ENCODE measurements at regions not wholly inside any gene's neighbourhood (a gene's known extent, or its start where the extent isn't known, plus 50 kb on each side); places are given as distances from the start of the nearest gene placed in this dataset.

DNA sequence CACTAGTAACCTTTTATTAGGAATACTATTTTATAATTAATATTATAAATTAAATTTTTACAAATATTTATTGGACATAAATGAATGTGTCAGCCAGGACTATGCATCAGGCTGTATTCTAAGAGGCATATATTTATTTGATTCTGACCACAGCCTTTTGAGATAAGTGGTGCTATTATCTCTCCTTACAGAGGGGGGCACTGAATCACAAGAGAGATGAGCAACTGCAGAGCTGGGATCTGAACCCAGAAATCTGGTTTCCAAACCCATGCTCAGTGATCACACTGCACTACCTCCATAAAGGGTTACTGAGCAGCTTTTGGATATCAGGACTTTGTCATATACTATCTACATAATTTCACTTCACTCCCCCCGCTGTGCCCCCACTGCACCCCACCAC is 322.0 kb downstream of the TMA16 start:
- TF ChIP-seq, protein P1, sequence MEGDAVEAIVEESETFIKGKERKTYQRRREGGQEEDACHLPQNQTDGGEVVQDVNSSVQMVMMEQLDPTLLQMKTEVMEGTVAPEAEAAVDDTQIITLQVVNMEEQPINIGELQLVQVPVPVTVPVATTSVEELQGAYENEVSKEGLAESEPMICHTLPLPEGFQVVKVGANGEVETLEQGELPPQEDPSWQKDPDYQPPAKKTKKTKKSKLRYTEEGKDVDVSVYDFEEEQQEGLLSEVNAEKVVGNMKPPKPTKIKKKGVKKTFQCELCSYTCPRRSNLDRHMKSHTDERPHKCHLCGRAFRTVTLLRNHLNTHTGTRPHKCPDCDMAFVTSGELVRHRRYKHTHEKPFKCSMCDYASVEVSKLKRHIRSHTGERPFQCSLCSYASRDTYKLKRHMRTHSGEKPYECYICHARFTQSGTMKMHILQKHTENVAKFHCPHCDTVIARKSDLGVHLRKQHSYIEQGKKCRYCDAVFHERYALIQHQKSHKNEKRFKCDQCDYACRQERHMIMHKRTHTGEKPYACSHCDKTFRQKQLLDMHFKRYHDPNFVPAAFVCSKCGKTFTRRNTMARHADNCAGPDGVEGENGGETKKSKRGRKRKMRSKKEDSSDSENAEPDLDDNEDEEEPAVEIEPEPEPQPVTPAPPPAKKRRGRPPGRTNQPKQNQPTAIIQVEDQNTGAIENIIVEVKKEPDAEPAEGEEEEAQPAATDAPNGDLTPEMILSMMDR (IDR thresholded peaks at IDR 0.05; ENCODE audit: low read depth, low read length, missing control alignments) = no peak
- H3K4me3 ChIP-seq (replicated peaks; ENCODE audit: low read depth, low read length) = no peak overlapping the region
- DNase-seq (ENCODE audit: extremely low read depth, low read depth) = no peak

GRCh38 chr4:163818673-163819072 is 324.2 kb downstream of the TMA16 start:
- no peak for DNase-seq (ENCODE audit: extremely low read depth, low read depth)
- TF ChIP-seq, protein P1 (IDR thresholded peaks at IDR 0.05; ENCODE audit: low read depth, low read length, missing control alignments) = no peak
- no peak overlapping the region for H3K4me3 ChIP-seq (replicated peaks; ENCODE audit: low read depth, low read length)

GRCh38 chr4:163833669-163834068 is 339.2 kb downstream of the TMA16 start:
- DNase-seq (ENCODE audit: extremely low read depth, low read depth) = no peak
- no peak overlapping the region for H3K4me3 ChIP-seq (replicated peaks; ENCODE audit: low read depth, low read length)
- TF ChIP-seq, protein P1 (IDR thresholded peaks at IDR 0.05; ENCODE audit: low read depth, low read length, missing control alignments) = no peak

DNA sequence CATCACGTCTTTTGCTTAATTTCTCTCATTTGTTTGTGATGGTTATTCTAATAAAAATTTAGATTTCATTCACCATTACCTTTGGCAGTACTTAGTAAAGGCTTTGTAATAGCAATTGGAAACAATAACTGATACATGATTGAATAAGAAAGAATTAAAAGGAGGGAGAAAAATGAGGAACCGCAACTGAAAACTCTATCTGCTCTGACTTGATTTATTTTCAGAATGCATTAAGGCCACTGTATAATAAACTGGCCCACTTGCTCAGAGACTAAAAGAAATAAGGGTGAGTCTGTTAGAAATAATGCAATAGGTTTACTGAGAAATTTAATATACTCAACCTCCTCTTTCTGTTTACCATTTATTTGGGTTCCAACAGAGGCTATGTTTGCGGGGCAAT is 351.5 kb downstream of the TMA16 start:
- TF ChIP-seq, protein P1 (IDR thresholded peaks at IDR 0.05; ENCODE audit: low read depth, low read length, missing control alignments) = no peak
- no peak for DNase-seq (ENCODE audit: extremely low read depth, low read depth)

GRCh38 chr4:163852246-163852645 is 357.8 kb downstream of the TMA16 start:
- H3K4me3 ChIP-seq (replicated peaks; ENCODE audit: low read depth, low read length) = no peak overlapping the region
- no peak for DNase-seq (ENCODE audit: extremely low read depth, low read depth)
- TF ChIP-seq, protein P1 (IDR thresholded peaks at IDR 0.05; ENCODE audit: low read depth, low read length, missing control alignments) = no peak

More for the DNA sequence above, 351.5 kb downstream of the TMA16 start:
- H3K4me3 ChIP-seq (replicated peaks; ENCODE audit: low read depth, low read length) = no peak overlapping the region

DNA sequence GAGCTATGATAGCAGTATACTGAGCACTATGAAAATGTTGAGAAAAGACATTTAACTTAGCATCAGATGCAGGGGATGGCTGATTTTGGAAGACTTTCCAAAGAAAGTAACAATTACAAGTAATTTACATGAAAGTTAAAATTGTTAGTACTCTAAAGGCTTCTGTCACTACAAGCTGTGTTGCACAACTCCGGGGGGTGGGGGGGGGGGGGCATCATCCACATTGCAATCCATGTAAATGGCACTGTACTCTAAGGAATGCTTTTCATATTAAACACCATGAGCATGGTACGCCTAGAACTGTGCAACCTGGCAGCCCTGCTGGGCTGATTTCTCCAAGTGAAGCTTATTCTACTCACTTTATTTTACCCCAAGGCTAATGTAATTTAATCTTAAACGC is 363.4 kb downstream of the TMA16 start:
- DNase-seq (ENCODE audit: extremely low read depth, low read depth) = no peak
- H3K4me3 ChIP-seq (replicated peaks; ENCODE audit: low read depth, low read length) = no peak overlapping the region
- TF ChIP-seq, protein P1 (IDR thresholded peaks at IDR 0.05; ENCODE audit: low read depth, low read length, missing control alignments) = no peak

DNA sequence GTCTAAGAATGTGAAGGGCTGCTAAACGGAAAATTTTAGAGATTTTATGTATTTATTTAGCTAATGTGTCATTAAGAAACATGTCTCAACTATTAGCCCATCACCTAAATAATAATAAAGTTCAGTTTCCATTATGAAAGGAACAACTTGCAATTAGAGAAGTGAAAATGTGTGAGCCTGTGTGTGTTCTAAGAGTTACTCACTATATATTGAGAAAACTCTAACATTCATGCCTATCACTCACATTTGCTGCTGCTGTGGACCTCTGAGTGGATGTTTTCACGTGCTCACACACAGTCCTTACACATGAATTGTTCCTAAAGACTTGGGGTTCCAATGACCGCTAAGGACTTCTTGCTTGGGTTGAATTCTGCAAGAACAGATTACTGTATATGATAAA is 364.0 kb downstream of the TMA16 start:
- DNase-seq (ENCODE audit: extremely low read depth, low read depth) = no peak
- H3K4me3 ChIP-seq (replicated peaks; ENCODE audit: low read depth, low read length) = no peak overlapping the region
- TF ChIP-seq, protein P1 (IDR thresholded peaks at IDR 0.05; ENCODE audit: low read depth, low read length, missing control alignments) = no peak
